T-cell (primary cell): ENCODE measurements at regions not wholly inside any gene's neighbourhood (a gene's known extent, or its start where the extent isn't known, plus 50 kb on each side); places are given as distances from the start of the nearest gene placed in this dataset.

Source experiments
- ATAC-seq, 4 experiments: fragments of 200-7000 bp in 3 of 4; fragments of 150-1000 bp in 1 of 4; cut with Tn5 transposase; replicated peaks in 1 of 4; 1 replicate in 3 of 4; 2 replicates in 1 of 4; pipeline ENCODE4 v1.10.0; 2021; ENCODE audit warnings: moderate library complexity in 3 of 4, mild to moderate bottlenecking in 2 of 4, moderate number of reproducible peaks in 1 of 4
- CTCF ChIA-PET, 2 donors: fragments of 300-600 bp; sonication (Branson Sonifier 250); formaldehyde crosslinking; loops; one replicate each; lab custom pipeline; 2022; ENCODE audit warnings: antibody characterized with exemption in 2 of 2; lab: Charles Lee
- POLR2A ChIA-PET, 2 donors: fragments of 300-600 bp; sonication (Branson Sonifier 250); formaldehyde crosslinking; loops; one replicate each; lab custom pipeline; 2022; ENCODE audit warnings: antibody characterized with exemption in 2 of 2; lab: Charles Lee
- DNase-seq, 35 experiments: peaks; one replicate each; pipeline versions ENCODE4 v3.0.0 to v3.0.0-alpha.2; 2013 to 2023
- H3K27ac ChIP-seq: one replicate; pipeline ENCODE4 v1.5.1; 2013; ENCODE audit warnings: low read length
- H3K27me3 ChIP-seq, 2 experiments: replicated peaks in 1 of 2; 1 replicate in 1 of 2; 2 replicates in 1 of 2; pipeline versions ENCODE4 v1.6.1 to v1.7.0; 2013; ENCODE audit warnings: low read length in 1 of 2, mixed read lengths in 1 of 2; ENCODE audit not compliant: control insufficient read depth in 2 of 2, insufficient read depth in 2 of 2; ENCODE audit errors: extremely low read depth in 1 of 2
- H3K36me3 ChIP-seq, 2 donors: 1 replicate in 1 of 2; 2 replicates in 1 of 2; pipeline versions ENCODE4 v1.6.1 to v1.7.0; 2013; ENCODE audit warnings: low read length in 1 of 2; ENCODE audit not compliant: control insufficient read depth in 2 of 2, insufficient read depth in 1 of 2; ENCODE audit errors: extremely low read depth in 1 of 2
- H3K4me1 ChIP-seq, 2 experiments: 1 replicate in 1 of 2; 2 replicates in 1 of 2; pipeline versions ENCODE4 v1.6.1 to v1.7.0; 2013; ENCODE audit warnings: low read length in 2 of 2, mixed read lengths in 1 of 2; ENCODE audit not compliant: insufficient read depth in 2 of 2, control insufficient read depth in 1 of 2; ENCODE audit errors: extremely low read depth in 1 of 2
- H3K4me3 ChIP-seq, 2 donors: 1 replicate in 1 of 2; 2 replicates in 1 of 2; pipeline versions ENCODE4 v1.5.1 to v1.7.0; 2013; ENCODE audit warnings: mild to moderate bottlenecking in 2 of 2, low read length in 1 of 2, moderate library complexity in 1 of 2; ENCODE audit not compliant: control insufficient read depth in 1 of 2; ENCODE audit errors: extremely low read depth in 1 of 2
- H3K9me3 ChIP-seq: 2 replicates; pipeline ENCODE4 v1.7.0; 2013
- H3K27ac Mint-ChIP-seq, 2 donors: one replicate each; pipeline ENCODE4 v1.8.0; 2020 to 2021; ENCODE audit warnings: mild to moderate bottlenecking in 2 of 2, mixed read lengths in 2 of 2
- H3K27me3 Mint-ChIP-seq, 2 donors: one replicate each; pipeline ENCODE4 v1.8.0; 2021 to 2022; ENCODE audit warnings: mixed read lengths in 2 of 2
- H3K36me3 Mint-ChIP-seq: one replicate; pipeline ENCODE4 v1.8.0; 2021; ENCODE audit warnings: mixed read lengths
- H3K4me1 Mint-ChIP-seq, 3 donors: one replicate each; pipeline ENCODE4 v1.8.0; 2020 to 2022; ENCODE audit warnings: mixed read lengths in 3 of 3, mild to moderate bottlenecking in 1 of 3
- H3K4me3 Mint-ChIP-seq, 3 donors: one replicate each; pipeline ENCODE4 v1.8.0; 2020 to 2022; ENCODE audit warnings: mild to moderate bottlenecking in 3 of 3, mixed read lengths in 3 of 3, moderate library complexity in 3 of 3
- H3K9me3 Mint-ChIP-seq, 3 donors: one replicate each; pipeline ENCODE4 v1.8.0; 2020 to 2022; ENCODE audit warnings: mixed read lengths in 3 of 3
- WGBS: methylation state at CpG from one replicate; pipeline ENCODE4 v1.1.5; 2013; ENCODE audit warnings: missing lambda C conversion rate; ENCODE audit not compliant: insufficient coverage; 5-methylcytosine and 5-hydroxymethylcytosine counted together

DNA sequence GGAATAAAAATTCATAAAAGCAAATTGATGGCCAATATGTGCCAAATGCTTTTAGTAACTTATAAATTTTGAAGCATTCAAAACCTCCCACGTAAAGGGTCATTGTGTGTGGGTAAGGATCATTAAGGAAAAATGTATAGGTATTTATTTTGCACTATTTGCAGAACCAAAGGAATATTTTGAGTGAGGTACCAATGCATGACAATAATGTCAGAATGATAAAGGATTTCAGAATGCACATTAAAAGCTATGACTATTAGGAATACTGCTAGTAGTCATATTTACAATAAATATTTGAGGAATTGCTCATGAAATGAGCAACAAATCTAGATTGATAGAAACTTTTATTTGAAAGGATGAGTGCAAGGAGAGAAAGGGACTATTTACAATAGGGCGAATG lies 932.8 kb downstream of the SLC6A15 start:
- Mint-ChIP-seq H3K4me3 (no peak overlapping the region), H3K27ac (no peak overlapping the region), H3K27me3 (no peaks in the 10 kb centered on the region), H3K9me3 (peaks cover 0 to 10% (median 0%) of the 10 kb centered on the region in 3 donors), H3K36me3 (no peaks in the 10 kb centered on the region), H3K4me1 (no peaks in the 10 kb centered on the region)
- Histone ChIP-seq H3K27me3 (no peaks in the 10 kb centered on the region), H3K4me1 (no peaks in the 10 kb centered on the region), H3K4me3 (no peak overlapping the region), H3K9me3 (no peaks in the 10 kb centered on the region), H3K27ac (no peak overlapping the region), H3K36me3 (no peaks in the 10 kb centered on the region)
- WGBS, result 71% methylated on average over 1 of the region's 2 CpGs
- ChIA-PET CTCF (no interaction called here), POLR2A (no interaction called here)
- ATAC-seq (no peak), DNase-seq (no peak)

DNA sequence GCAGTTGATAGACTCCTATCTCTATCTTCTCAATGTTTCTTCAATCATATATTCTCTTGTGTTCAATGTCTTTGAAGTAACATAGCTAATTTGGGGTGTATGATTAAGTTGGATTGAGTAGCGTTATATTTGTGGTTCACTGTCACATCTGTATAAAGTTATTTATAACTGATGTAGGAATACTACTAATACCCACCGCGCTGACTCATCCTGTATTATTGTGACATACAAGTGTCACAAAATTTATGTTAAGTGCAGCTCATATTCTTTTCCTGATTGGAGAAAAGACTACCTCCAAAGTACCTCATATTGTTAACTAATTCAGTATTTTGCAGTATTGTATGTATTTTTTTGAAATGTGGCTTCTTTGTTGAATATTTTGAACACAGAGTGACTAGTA lies 940.8 kb downstream of the SLC6A15 start:
- Histone ChIP-seq H3K4me3 (no peak overlapping the region), H3K4me1 (no peaks in the 10 kb centered on the region), H3K36me3 (no peaks in the 10 kb centered on the region), H3K27ac (no peak overlapping the region), H3K27me3 (no peaks in the 10 kb centered on the region), H3K9me3 (no peaks in the 10 kb centered on the region)
- Mint-ChIP-seq H3K36me3 (no peaks in the 10 kb centered on the region), H3K9me3 (peaks cover 0 to 3% (median 0%) of the 10 kb centered on the region in 3 donors), H3K4me3 (no peak overlapping the region), H3K27ac (no peak overlapping the region), H3K27me3 (no peaks in the 10 kb centered on the region), H3K4me1 (no peaks in the 10 kb centered on the region)
- WGBS, result no CpG with 5 or more reads among the region's 3 CpGs
- DNase-seq (no peak), ATAC-seq (no peak)
- POLR2A ChIA-PET, result no interaction called here
- CTCF ChIA-PET, result no interaction called here

DNA sequence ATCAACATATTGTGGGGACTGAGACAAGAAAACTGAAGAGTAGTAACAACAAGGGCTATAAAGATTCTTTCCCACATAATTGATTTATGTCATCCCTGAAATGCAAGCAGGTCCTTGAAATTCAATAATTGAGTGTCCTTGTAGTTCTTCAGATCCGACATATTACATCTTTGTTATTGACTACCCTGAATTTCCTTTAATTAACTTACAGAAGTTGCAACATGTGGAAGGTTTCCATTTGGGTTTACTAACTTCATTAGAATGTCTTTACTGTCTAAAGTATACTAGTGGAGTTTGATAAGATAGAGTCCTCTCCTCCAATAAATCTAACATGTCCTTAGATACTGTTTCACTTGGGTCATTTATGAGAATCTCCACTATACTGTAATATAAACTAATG lies 951.8 kb downstream of the SLC6A15 start:
- no peak overlapping the region for H3K4me3 ChIP-seq
- WGBS, result no CpG with 5 or more reads among the region's 1 CpG
- H3K9me3 ChIP-seq, result no peaks in the 10 kb centered on the region
- ATAC-seq (no peak), DNase-seq (no peak)
- POLR2A ChIA-PET, result no interaction called here
- H3K9me3 Mint-ChIP-seq, result peaks cover 0 to 9% (median 0%) of the 10 kb centered on the region in 3 donors
- H3K27me3 Mint-ChIP-seq, result no peaks in the 10 kb centered on the region
- CTCF ChIA-PET, result no interaction called here
- H3K27ac ChIP-seq, result no peak overlapping the region
- no peaks in the 10 kb centered on the region for H3K36me3 ChIP-seq
- H3K27ac Mint-ChIP-seq, result no peak overlapping the region
- no peaks in the 10 kb centered on the region for H3K36me3 Mint-ChIP-seq
- H3K27me3 ChIP-seq, result no peaks in the 10 kb centered on the region
- H3K4me1 ChIP-seq, result no peaks in the 10 kb centered on the region
- H3K4me1 Mint-ChIP-seq, result no peaks in the 10 kb centered on the region
- H3K4me3 Mint-ChIP-seq, result no peak overlapping the region

DNA sequence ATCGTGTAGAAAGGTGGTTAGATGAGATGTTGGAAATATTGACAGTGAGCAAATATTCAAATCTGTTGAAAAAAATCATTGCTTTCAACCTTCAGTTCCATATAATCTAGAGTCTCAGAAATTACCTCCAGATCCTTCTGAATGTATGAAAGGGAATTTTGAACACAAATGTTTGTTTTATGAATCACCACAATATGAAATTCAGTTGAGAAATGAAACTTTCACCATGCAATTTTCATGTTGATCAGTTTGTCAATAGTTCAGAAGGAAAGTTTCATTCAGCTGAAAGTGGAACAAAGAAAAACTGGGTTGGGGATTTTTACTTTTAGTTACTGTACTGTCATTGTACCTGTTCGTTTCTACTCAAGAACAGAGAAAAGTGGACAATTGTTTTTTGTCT lies 953.6 kb downstream of the SLC6A15 start:
- H3K27me3 Mint-ChIP-seq, result no peaks in the 10 kb centered on the region
- POLR2A ChIA-PET, result no interaction called here
- ATAC-seq (no peak), DNase-seq (no peak)
- WGBS, result no CpG with 5 or more reads among the region's 2 CpGs
- H3K36me3 Mint-ChIP-seq, result no peaks in the 10 kb centered on the region
- no peaks in the 10 kb centered on the region for H3K4me1 Mint-ChIP-seq
- CTCF ChIA-PET, result no interaction called here
- no peaks in the 10 kb centered on the region for H3K36me3 ChIP-seq
- H3K27me3 ChIP-seq, result no peaks in the 10 kb centered on the region
- peaks cover 0 to 6% (median 0%) of the 10 kb centered on the region in 3 donors for H3K9me3 Mint-ChIP-seq
- H3K4me3 Mint-ChIP-seq, result no peak overlapping the region
- no peak overlapping the region for H3K27ac ChIP-seq
- H3K9me3 ChIP-seq, result no peaks in the 10 kb centered on the region
- H3K27ac Mint-ChIP-seq, result no peak overlapping the region
- H3K4me1 ChIP-seq, result no peaks in the 10 kb centered on the region
- no peak overlapping the region for H3K4me3 ChIP-seq

DNA sequence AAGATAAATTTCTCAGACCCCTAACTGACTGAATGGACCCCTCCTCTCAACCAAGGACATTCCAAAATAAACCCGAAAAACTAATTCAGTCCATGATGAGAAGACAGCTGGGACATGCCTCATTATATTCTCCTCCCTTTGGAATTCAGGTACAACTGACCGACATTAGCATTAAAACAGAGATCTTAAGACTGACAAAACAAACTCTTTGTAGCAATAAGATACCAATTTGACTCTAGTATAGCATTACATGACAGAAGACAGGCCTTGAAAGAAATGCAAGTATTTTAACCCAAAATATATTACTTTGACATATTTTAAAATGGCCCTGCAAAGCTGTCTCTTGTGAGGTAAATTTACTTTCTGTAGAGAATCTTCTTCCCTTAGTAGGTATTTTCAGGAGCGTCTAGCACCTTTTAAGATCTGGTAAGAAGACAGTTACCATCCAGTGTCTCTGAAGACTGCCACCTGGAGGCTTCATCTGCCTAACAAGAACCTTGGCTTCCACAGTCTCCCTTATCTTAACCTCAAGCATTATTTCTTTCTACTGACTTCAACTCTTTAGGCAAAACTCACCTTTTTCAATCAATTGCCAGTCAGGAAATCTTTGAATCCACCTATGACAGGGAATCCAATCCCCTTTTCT lies 957.5 kb downstream of the SLC6A15 start:
- WGBS, result 84% methylated on average over 2 of the region's 3 CpGs
- no peak for ATAC-seq
- Histone ChIP-seq H3K4me3 (no peak overlapping the region), H3K9me3 (no peaks in the 10 kb centered on the region), H3K27ac (no peak overlapping the region), H3K27me3 (no peaks in the 10 kb centered on the region), H3K36me3 (no peaks in the 10 kb centered on the region), H3K4me1 (no peaks in the 10 kb centered on the region)
- ChIA-PET CTCF (no interaction called here), POLR2A (no interaction called here)
- Mint-ChIP-seq H3K27me3 (no peaks in the 10 kb centered on the region), H3K36me3 (no peaks in the 10 kb centered on the region), H3K27ac (no peak overlapping the region), H3K4me3 (no peak overlapping the region), H3K4me1 (no peaks in the 10 kb centered on the region), H3K9me3 (peaks cover 0 to 6% (median 0%) of the 10 kb centered on the region in 3 donors)
- no peak for DNase-seq

DNA sequence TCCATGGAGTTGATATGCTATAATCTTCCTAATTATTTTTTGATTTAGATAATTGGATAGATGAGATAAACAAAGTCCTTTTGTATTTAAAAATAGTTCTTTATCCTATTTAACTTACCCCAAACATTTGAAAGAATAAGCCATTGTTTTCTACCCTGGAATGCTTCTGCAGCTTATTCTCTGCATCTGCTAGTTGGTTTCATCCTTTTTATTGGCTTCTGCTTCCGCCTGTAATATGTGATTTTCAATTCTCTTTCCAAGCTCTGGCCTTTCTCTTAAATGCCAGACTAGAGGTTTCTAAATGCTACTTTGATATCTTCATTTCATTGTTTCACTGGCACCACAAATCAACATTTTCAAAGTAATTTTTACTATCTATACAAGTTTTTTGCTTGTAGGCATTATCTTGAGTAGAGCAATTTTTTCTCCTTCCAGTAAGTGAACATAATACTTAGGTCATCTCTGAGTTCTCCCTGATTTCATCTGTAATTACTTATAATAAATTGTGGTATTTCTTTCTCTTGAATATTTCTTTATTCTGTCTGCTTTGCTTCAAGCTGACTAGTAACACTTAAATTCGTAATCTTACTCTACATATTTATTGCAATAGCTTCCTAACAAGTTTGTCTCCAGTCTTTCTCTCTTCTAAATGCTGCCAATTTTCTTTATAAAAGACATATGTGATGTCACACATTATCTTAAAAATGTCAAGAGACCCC lies 958.4 kb downstream of the SLC6A15 start:
- Histone ChIP-seq H3K36me3 (no peaks in the 10 kb centered on the region), H3K9me3 (no peaks in the 10 kb centered on the region), H3K27me3 (no peaks in the 10 kb centered on the region), H3K4me1 (no peaks in the 10 kb centered on the region), H3K4me3 (no peak overlapping the region), H3K27ac (no peak overlapping the region)
- H3K4me1 Mint-ChIP-seq, result no peaks in the 10 kb centered on the region
- H3K27ac Mint-ChIP-seq, result no peak overlapping the region
- no peaks in the 10 kb centered on the region for H3K27me3 Mint-ChIP-seq
- peaks cover 0 to 6% (median 0%) of the 10 kb centered on the region in 3 donors for H3K9me3 Mint-ChIP-seq
- no CpG with 5 or more reads among the region's 2 CpGs for WGBS
- ATAC-seq (no peak), DNase-seq (no peak)
- CTCF ChIA-PET, result no interaction called here
- H3K36me3 Mint-ChIP-seq, result no peaks in the 10 kb centered on the region
- no peak overlapping the region for H3K4me3 Mint-ChIP-seq
- POLR2A ChIA-PET, result no interaction called here
